Small intestine (tissue), 7 donors: ENCODE measurements at regions not wholly inside any gene's neighbourhood (a gene's known extent, or its start where the extent isn't known, plus 50 kb on each side); places are given as distances from the start of the nearest gene placed in this dataset.

ENCODE experiments used
- DNase-seq, 2 donors: peaks; one replicate each; pipeline versions ENCODE4 v3.0.0 to v3.0.0-alpha.2; 2013
- FAIRE-seq: peaks from 2 replicates; lab custom pipeline; 2012; peaks lifted over from hg19 to GRCh38; lab: Jason Lieb, UNC
- H3K27ac ChIP-seq, 3 donors: one replicate each; pipeline ENCODE4 v1.5.1; 2013; ENCODE audit warnings: low read length in 2 of 3, mild to moderate bottlenecking in 2 of 3, control low read depth in 1 of 3, inconsistent platforms in 1 of 3, low read depth in 1 of 3, moderate library complexity in 1 of 3
- H3K27me3 ChIP-seq, 3 donors: one replicate each; pipeline ENCODE4 v1.6.1; 2013; ENCODE audit warnings: low read length in 3 of 3, inconsistent platforms in 1 of 3; ENCODE audit not compliant: control insufficient read depth in 3 of 3, insufficient read depth in 3 of 3
- H3K36me3 ChIP-seq, 3 donors: one replicate each; pipeline ENCODE4 v1.6.1; 2013; ENCODE audit warnings: low read length in 3 of 3, inconsistent platforms in 1 of 3, low read depth in 1 of 3, mild to moderate bottlenecking in 1 of 3, moderate library complexity in 1 of 3; ENCODE audit not compliant: control insufficient read depth in 3 of 3, insufficient read depth in 2 of 3
- H3K4me1 ChIP-seq, 3 donors: one replicate each; pipeline ENCODE4 v1.6.1; 2013; ENCODE audit warnings: low read length in 2 of 3, inconsistent platforms in 1 of 3, low read depth in 1 of 3, mild to moderate bottlenecking in 1 of 3, moderate library complexity in 1 of 3; ENCODE audit not compliant: control insufficient read depth in 3 of 3, insufficient read depth in 2 of 3
- H3K4me3 ChIP-seq, 3 donors: one replicate each; pipeline ENCODE4 v1.5.1; 2013; ENCODE audit warnings: low read length in 3 of 3, control low read depth in 1 of 3, inconsistent platforms in 1 of 3, low read depth in 1 of 3, mild to moderate bottlenecking in 1 of 3, moderate library complexity in 1 of 3
- H3K9me3 ChIP-seq, 2 donors: one replicate each; pipeline ENCODE4 v1.6.1; 2013; ENCODE audit warnings: low read depth in 1 of 2, low read length in 1 of 2; ENCODE audit not compliant: control insufficient read depth in 2 of 2, insufficient read depth in 1 of 2
- WGBS, 3 donors: extraction: QIAGEN DNeasy Blood & Tissue Kit; methylation state at CpG; one replicate each; pipeline ENCODE4 v1.1.7; 2013; 5-methylcytosine and 5-hydroxymethylcytosine counted together
- donor health status: healthy with polysubstance abuse.
- donor health status: control.
- donor health status: control.
- donor health status: Bipolar disorder and iron deficiency.
- donor health status: healthy.

DNA sequence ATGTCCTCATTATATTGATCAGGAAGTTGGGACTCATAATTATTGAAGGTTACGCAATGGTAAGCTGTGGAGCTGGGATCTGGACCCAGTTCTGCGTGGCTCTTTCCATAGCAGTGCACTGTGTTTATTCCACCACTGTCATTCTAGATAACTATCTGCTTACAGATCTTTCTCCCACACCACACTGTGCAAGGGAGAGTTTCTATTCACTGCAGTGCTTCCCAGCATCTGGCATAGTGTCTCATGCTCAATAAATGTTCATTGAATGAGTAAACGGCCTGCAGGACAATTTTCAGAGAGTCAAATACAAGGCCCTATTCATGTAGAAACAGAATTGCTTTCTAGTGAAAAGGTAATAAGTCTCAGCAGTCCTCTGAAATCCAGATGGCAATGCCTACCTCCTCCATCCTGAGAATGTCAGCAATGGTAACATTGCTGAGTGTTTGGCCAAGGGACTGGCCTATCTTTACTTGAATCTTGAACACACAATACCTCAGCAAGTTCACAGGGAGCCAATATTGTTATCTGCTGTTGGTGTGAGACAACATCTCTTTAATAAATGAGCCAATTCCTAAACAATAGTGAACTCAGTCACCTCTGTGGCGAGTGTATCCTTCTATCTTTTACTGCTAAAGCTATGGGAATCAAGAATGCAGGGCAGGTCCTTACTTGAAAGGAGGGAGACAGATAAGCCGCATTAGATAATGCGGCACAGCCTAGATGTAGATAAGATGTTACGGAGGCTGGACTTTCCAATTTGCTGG lies 332.4 kb upstream of the PRICKLE1 start:
- no peak overlapping the region for H3K27ac ChIP-seq
- H3K4me1 ChIP-seq, result peaks cover 0 to 7% (median 0%) of the 10 kb centered on the region in 3 donors
- no peaks in the 10 kb centered on the region for H3K36me3 ChIP-seq
- WGBS, 3 donors, result 35 to 61% (median 42%) methylated on average over 7 of the region's 7 CpGs
- FAIRE-seq (no peak), DNase-seq (peak in 1 of 2 donors; percentile 13)
- H3K27me3 ChIP-seq, result no peaks in the 10 kb centered on the region
- H3K9me3 ChIP-seq, result no peaks in the 10 kb centered on the region
- H3K4me3 ChIP-seq, result no peak overlapping the region

DNA sequence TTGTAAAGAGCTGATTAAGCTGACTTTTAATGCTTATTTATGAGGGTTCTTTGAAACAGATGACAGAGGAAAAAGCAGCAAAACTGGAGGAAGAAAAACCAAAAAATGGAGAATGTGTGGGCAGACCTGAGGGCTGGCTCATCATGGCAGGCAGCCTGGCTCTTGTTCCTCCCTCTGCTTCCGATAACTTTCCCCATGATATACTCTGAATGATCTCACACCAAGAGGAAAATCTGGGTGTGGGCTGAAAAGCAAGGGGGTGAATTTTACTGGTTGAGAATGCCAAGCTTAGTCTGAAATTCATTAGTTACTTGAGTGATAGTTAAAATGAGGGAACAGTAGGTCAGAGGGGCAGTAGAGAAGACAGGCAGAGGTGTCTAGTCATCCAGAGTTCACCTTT lies 330.1 kb upstream of the PRICKLE1 start:
- Histone ChIP-seq H3K27me3 (no peaks in the 10 kb centered on the region), H3K9me3 (no peaks in the 10 kb centered on the region), H3K36me3 (no peaks in the 10 kb centered on the region), H3K4me3 (no peak overlapping the region), H3K27ac (no peak overlapping the region), H3K4me1 (peaks cover 0 to 16% (median 0%) of the 10 kb centered on the region in 3 donors)
- FAIRE-seq, result no peak
- WGBS, 3 donors, result 85 to 92% (median 88%) methylated on average over 1 of the region's 1 CpG
- no peak for DNase-seq

DNA sequence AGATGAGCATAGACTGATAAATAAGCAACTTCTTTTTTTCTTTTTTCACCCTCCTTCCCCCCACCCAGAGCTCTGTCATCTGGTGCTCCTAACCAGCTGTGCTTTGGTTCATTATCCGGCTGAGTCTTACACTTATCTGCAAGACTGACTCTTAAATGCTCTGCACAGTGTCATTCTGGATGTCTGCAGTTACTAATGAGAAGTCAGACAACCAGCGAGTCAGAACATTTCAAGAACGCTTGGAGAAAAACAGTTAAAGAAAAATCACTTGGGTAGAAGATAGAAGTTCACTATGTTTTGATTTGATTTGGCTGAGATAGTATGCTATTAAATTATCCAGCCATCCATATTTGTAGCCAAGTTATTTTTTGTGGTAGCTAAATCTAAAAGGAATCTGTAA lies 328.9 kb upstream of the PRICKLE1 start:
- Histone ChIP-seq H3K4me1 (peaks cover 0 to 16% (median 0%) of the 10 kb centered on the region in 3 donors), H3K9me3 (no peaks in the 10 kb centered on the region), H3K27me3 (no peaks in the 10 kb centered on the region), H3K27ac (no peak overlapping the region), H3K4me3 (no peak overlapping the region), H3K36me3 (no peaks in the 10 kb centered on the region)
- no peak for DNase-seq
- FAIRE-seq, result no peak
- 77 to 91% (median 90%) methylated on average over 3 of the region's 3 CpGs for WGBS, 3 donors

DNA sequence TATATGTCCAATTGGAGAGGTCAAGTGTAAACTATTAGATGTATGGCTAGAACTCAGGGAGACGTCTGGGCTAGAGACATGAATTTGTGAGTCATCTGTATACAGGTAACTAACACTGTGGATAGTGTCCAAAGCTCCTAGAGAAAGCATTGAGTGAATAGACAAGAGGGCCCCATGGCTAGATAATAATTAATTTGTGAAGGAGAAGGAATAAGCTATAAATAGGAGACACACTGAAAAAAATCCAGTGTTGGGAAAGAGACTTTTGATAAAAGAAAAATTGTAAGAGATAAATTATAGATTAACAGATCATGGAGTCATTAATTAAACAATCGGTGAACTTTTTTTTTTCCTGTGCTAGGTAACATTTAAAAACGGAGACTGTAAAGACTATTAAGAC lies 326.6 kb upstream of the PRICKLE1 start:
- DNase-seq, result peak in 1 of 2 donors; percentile 50
- Histone ChIP-seq H3K36me3 (no peaks in the 10 kb centered on the region), H3K27me3 (no peaks in the 10 kb centered on the region), H3K27ac (peak overlapping the region in 1 of 3 donors; percentile 0), H3K4me1 (peaks cover 0 to 9% (median 0%) of the 10 kb centered on the region in 3 donors), H3K9me3 (no peaks in the 10 kb centered on the region), H3K4me3 (no peak overlapping the region)
- no peak for FAIRE-seq
- WGBS, 3 donors, result 16 to 47% (median 24%) methylated on average over 3 of the region's 3 CpGs

DNA sequence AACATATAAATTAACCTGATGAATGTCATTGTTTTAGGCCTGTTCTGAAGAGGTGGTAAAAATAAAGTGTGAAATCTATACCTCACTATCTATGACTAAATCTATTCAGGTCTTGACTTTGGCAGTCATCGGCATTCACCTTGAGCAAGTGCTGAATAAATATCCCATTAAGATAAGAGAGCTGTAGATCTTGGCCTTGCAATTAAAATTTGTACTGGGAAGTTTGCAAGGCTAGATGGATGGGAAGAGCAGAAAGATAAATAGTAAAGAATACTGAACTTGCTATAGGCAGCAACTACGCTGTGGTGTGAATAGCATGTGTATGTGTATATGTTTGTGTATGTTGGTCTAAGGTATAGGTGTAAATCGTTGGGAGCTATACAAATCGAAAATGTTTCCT lies 325.9 kb upstream of the PRICKLE1 start:
- Histone ChIP-seq H3K9me3 (no peaks in the 10 kb centered on the region), H3K4me1 (peaks cover 0 to 9% (median 0%) of the 10 kb centered on the region in 3 donors), H3K27me3 (no peaks in the 10 kb centered on the region), H3K27ac (no peak overlapping the region), H3K4me3 (no peak overlapping the region), H3K36me3 (no peaks in the 10 kb centered on the region)
- FAIRE-seq (no peak), DNase-seq (no peak)
- 53 to 72% (median 70%) methylated on average over 4 of the region's 4 CpGs for WGBS, 3 donors

DNA sequence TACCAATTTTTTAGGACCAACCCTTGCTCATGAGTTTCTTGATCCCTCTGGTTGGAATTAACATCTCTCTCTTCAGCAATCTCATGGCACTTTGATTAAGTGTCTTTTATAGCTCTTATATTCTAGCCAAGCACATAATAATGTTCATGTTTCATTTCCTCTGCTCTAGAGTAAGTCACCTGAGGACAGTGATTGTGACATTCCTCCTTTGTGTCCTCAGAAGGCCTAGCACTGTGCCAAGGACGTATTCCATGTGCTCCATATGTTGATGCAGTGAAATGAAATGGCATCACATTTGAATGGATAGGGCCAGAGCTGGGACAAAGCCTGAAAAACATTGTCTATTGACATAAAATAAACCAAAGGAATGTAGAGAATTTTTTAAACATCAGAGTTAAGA lies 322.8 kb upstream of the PRICKLE1 start:
- H3K9me3 ChIP-seq, result peaks cover 2 to 5% of the 10 kb centered on the region in 2 donors
- no peaks in the 10 kb centered on the region for H3K36me3 ChIP-seq
- no peak for FAIRE-seq
- no peak for DNase-seq
- H3K27ac ChIP-seq, result no peak overlapping the region
- H3K4me1 ChIP-seq, result peaks cover 0 to 9% (median 0%) of the 10 kb centered on the region in 3 donors
- H3K4me3 ChIP-seq, result no peak overlapping the region
- H3K27me3 ChIP-seq, result no peaks in the 10 kb centered on the region
- 59 to 71% (median 65%) methylated on average over 1 of the region's 1 CpG for WGBS, 3 donors

DNA sequence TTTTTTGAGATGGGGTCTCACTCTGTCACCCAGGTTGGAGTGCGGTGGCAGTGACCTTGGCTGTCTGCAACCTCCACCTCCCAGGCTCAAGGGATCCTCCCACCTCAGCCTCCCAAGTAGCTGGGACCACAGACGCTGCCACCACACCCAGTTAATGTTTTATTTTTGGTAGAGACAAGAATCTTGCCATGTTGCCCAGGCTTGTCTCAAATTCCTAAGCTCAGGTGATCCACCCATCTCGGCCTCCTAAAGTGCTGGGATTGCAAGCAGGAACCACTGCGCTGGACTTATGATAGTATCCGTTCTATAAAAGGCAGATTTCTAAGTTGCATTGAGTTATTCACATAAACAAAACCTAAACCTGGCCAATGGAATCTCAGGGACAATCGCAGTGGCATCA lies 321.1 kb upstream of the PRICKLE1 start:
- FAIRE-seq, result no peak
- Histone ChIP-seq H3K36me3 (no peaks in the 10 kb centered on the region), H3K4me1 (peaks cover 0 to 5% (median 0%) of the 10 kb centered on the region in 3 donors), H3K27me3 (no peaks in the 10 kb centered on the region), H3K4me3 (no peak overlapping the region), H3K27ac (no peak overlapping the region), H3K9me3 (peaks cover 2 to 14% of the 10 kb centered on the region in 2 donors)
- no peak for DNase-seq
- 57 to 83% (median 69%) methylated on average over 6 of the region's 6 CpGs for WGBS, 3 donors

DNA sequence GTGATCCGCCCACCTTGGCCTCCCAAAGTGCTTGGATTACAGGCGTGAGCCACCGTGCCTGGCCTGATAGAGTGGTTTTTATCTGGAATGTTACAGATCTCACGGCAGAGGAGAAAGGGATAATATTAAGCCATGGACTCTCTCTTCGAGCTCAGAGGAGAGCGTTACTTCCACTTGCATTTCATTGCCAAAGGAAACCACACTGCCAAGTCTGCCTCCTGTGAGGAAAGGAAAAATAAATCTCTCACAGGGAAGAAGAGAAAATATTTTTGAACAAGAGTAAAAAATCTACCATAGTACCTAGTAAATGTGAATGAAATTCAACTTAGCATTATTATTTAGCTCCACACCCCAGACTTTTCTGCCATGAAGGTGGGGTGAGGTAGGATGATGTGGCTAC lies 319.2 kb upstream of the PRICKLE1 start:
- FAIRE-seq (no peak), DNase-seq (no peak)
- no peaks in the 10 kb centered on the region for H3K4me1 ChIP-seq
- 62 to 78% (median 74%) methylated on average over 6 of the region's 6 CpGs for WGBS, 3 donors
- no peaks in the 10 kb centered on the region for H3K27me3 ChIP-seq
- H3K9me3 ChIP-seq, result peaks cover 3 to 16% of the 10 kb centered on the region in 2 donors
- no peak overlapping the region for H3K27ac ChIP-seq
- no peak overlapping the region for H3K4me3 ChIP-seq
- H3K36me3 ChIP-seq, result no peaks in the 10 kb centered on the region
